HEK293 (cell line): ENCODE measurements at regions not wholly inside any gene's neighbourhood (a gene's known extent, or its start where the extent isn't known, plus 50 kb on each side); places are given as distances from the start of the nearest gene placed in this dataset.

Experiments
- CTCF ChIA-PET: fragments of 350-600 bp; formaldehyde crosslinking; extraction: SDS; loops from one replicate; lab custom pipeline; 2021; ENCODE audit warnings: antibody characterized with exemption; lab: Yijun Ruan, JAX
- POLR2A ChIA-PET: fragments of 300-600 bp; formaldehyde crosslinking; extraction: SDS; loops from one replicate; lab custom pipeline; 2020; ENCODE audit warnings: antibody characterized with exemption, inconsistent platforms; lab: Yijun Ruan, JAX
- H3K27ac ChIP-seq: fragments of 200-500 bp; sonication (Bioruptor generic); 2 replicates; pipeline ENCODE4 v1.5.1; 2014; ENCODE audit warnings: low read depth, low read length, control low read depth, inconsistent platforms; ENCODE audit errors: extremely low read depth
- H3K36me3 ChIP-seq, 2 experiments: fragments of 200-500 bp in 1 of 2; sonication (Bioruptor generic) in 1 of 2; 1 replicate in 1 of 2; 2 replicates in 1 of 2; pipeline ENCODE4 v1.5.1; 2014 to 2017; ENCODE audit warnings: inconsistent platforms in 2 of 2, low read length in 2 of 2; ENCODE audit not compliant: control insufficient read depth in 2 of 2, insufficient read depth in 1 of 2
- H3K4me1 ChIP-seq: fragments of 200-500 bp; sonication (Bioruptor generic); 2 replicates; pipeline ENCODE4 v1.5.1; 2014; ENCODE audit warnings: mild to moderate bottlenecking, low read length, inconsistent platforms; ENCODE audit not compliant: control insufficient read depth, insufficient read depth
- H3K4me3 ChIP-seq: 2 replicates; pipeline ENCODE4 v1.5.1; 2011; ENCODE audit warnings: low read depth, mild to moderate bottlenecking, control low read depth, low read length, moderate library complexity
- H3K9me3 ChIP-seq: fragments of 200-500 bp; sonication (Bioruptor generic); 2 replicates; pipeline ENCODE4 v1.5.1; 2014; ENCODE audit warnings: low read depth, low read length, inconsistent platforms; ENCODE audit not compliant: control insufficient read depth, insufficient read depth
- BCL11A ChIP-seq: fragments of 450-650 bp; formaldehyde crosslinking; IDR thresholded peaks from 2 replicates; pipeline ENCODE4 v1.5.1; 2016; ENCODE audit warnings: low read depth, missing biosample characterization, missing genetic modification characterization
- GLI4 ChIP-seq: fragments of 450-650 bp; formaldehyde crosslinking; IDR thresholded peaks from 2 replicates; pipeline ENCODE4 v1.5.1; 2016; ENCODE audit warnings: missing biosample characterization, missing genetic modification characterization
- KLF1 ChIP-seq: fragments of 450-650 bp; formaldehyde crosslinking; IDR thresholded peaks from 2 replicates; pipeline ENCODE4 v1.5.1; 2016; ENCODE audit warnings: missing biosample characterization, missing genetic modification characterization
- KLF9 ChIP-seq: fragments of 450-650 bp; formaldehyde crosslinking; IDR thresholded peaks from 2 replicates; pipeline ENCODE4 v1.5.1; 2016; ENCODE audit warnings: missing biosample characterization, missing genetic modification characterization, low read depth
- PRDM2 ChIP-seq: fragments of 450-650 bp; formaldehyde crosslinking; IDR thresholded peaks from 2 replicates; pipeline ENCODE4 v1.5.1; 2016; ENCODE audit warnings: missing biosample characterization, missing genetic modification characterization, borderline replicate concordance
- SCRT2 ChIP-seq: fragments of 450-650 bp; formaldehyde crosslinking; IDR thresholded peaks from 2 replicates; pipeline ENCODE4 v1.5.1; 2016; ENCODE audit warnings: missing biosample characterization, missing genetic modification characterization
- SP7 ChIP-seq: fragments of 450-650 bp; formaldehyde crosslinking; IDR thresholded peaks from 2 replicates; pipeline ENCODE4 v1.5.1; 2016; ENCODE audit warnings: missing biosample characterization, missing genetic modification characterization
- TSHZ1 ChIP-seq: fragments of 450-650 bp; formaldehyde crosslinking; IDR thresholded peaks from 2 replicates; pipeline ENCODE4 v1.5.1; 2016; ENCODE audit warnings: missing biosample characterization, missing genetic modification characterization, borderline replicate concordance
- ZBTB21 ChIP-seq: fragments of 450-650 bp; formaldehyde crosslinking; IDR thresholded peaks from 2 replicates; pipeline ENCODE4 v1.5.1; 2017; ENCODE audit warnings: missing biosample characterization, missing genetic modification characterization
- ZNF174 ChIP-seq: fragments of 450-650 bp; formaldehyde crosslinking; IDR thresholded peaks from 2 replicates; pipeline ENCODE4 v1.5.0; 2017; ENCODE audit warnings: missing biosample characterization, mild to moderate bottlenecking, missing genetic modification characterization
- ZNF202 ChIP-seq: fragments of 450-650 bp; formaldehyde crosslinking; IDR thresholded peaks from 2 replicates; pipeline ENCODE4 v1.5.1; 2016; ENCODE audit warnings: missing biosample characterization, missing genetic modification characterization, borderline replicate concordance
- ZNF221 ChIP-seq: fragments of 450-650 bp; formaldehyde crosslinking; IDR thresholded peaks from 2 replicates; pipeline ENCODE4 v1.5.1; 2017; ENCODE audit warnings: missing biosample characterization, missing genetic modification characterization, borderline replicate concordance
- ZNF335 ChIP-seq: fragments of 450-650 bp; formaldehyde crosslinking; conservative IDR thresholded peaks from 2 replicates; pipeline ENCODE4 v1.5.1; 2016; ENCODE audit warnings: missing biosample characterization, missing genetic modification characterization
- ZNF398 ChIP-seq: fragments of 450-650 bp; formaldehyde crosslinking; IDR thresholded peaks from 2 replicates; pipeline ENCODE4 v1.5.1; 2017; ENCODE audit warnings: missing biosample characterization, missing genetic modification characterization
- ZNF501 ChIP-seq: fragments of 450-650 bp; formaldehyde crosslinking; IDR thresholded peaks from 2 replicates; pipeline ENCODE4 v1.5.1; 2016; ENCODE audit warnings: missing biosample characterization, missing genetic modification characterization
- ZNF521 ChIP-seq: fragments of 450-650 bp; formaldehyde crosslinking; IDR thresholded peaks from 2 replicates; pipeline ENCODE4 v1.5.1; 2017; ENCODE audit warnings: missing biosample characterization, mild to moderate bottlenecking, missing genetic modification characterization
- ZNF549 ChIP-seq: fragments of 450-650 bp; IDR thresholded peaks from 2 replicates; pipeline ENCODE4 v1.5.1; 2018; ENCODE audit warnings: missing biosample characterization, missing genetic modification characterization, mild to moderate bottlenecking, inconsistent platforms, moderate library complexity
- ZNF645 ChIP-seq: fragments of 450-650 bp; formaldehyde crosslinking; IDR thresholded peaks from 2 replicates; pipeline ENCODE4; 2016; ENCODE audit warnings: missing biosample characterization, missing genetic modification characterization
- ZNF660 ChIP-seq: fragments of 450-650 bp; IDR thresholded peaks from 2 replicates; pipeline ENCODE4 v1.5.1; 2018; ENCODE audit warnings: missing biosample characterization, mild to moderate bottlenecking, missing genetic modification characterization
- ZNF704 ChIP-seq: fragments of 450-650 bp; formaldehyde crosslinking; IDR thresholded peaks from 2 replicates; pipeline ENCODE4 v1.5.1; 2016; ENCODE audit warnings: missing biosample characterization, missing genetic modification characterization

GRCh38 chr1:195866781-195867222 lies 741.4 kb downstream of the KCNT2 start:
- no peak overlapping the region for H3K4me3 ChIP-seq
- H3K4me1 ChIP-seq, result no peaks in the 10 kb centered on the region
- no peaks in the 10 kb centered on the region for H3K9me3 ChIP-seq
- no peak for TF ChIP-seq SCRT2 (tag by site-specific recombination)
- TF ChIP-seq KLF1, result no peak
- no peak for TF ChIP-seq ZNF645 (tag by site-specific recombination)
- TF ChIP-seq SP7 (tag by site-specific recombination), result no peak
- TF ChIP-seq ZNF398 (tag by site-specific recombination), result no peak
- no peak for TF ChIP-seq GLI4 (tag by site-specific recombination)
- no peak for TF ChIP-seq ZNF704 (tag by site-specific recombination)
- TF ChIP-seq ZNF202 (tag by site-specific recombination), result no peak
- no peak for TF ChIP-seq ZNF174
- TF ChIP-seq, all 188 proteins: peak for 0
- CTCF ChIA-PET, result no interaction called here
- POLR2A ChIA-PET, result no interaction called here
- Histone ChIP-seq H3K27ac (no peak overlapping the region), H3K36me3 (no peaks in the 10 kb centered on the region)

DNA sequence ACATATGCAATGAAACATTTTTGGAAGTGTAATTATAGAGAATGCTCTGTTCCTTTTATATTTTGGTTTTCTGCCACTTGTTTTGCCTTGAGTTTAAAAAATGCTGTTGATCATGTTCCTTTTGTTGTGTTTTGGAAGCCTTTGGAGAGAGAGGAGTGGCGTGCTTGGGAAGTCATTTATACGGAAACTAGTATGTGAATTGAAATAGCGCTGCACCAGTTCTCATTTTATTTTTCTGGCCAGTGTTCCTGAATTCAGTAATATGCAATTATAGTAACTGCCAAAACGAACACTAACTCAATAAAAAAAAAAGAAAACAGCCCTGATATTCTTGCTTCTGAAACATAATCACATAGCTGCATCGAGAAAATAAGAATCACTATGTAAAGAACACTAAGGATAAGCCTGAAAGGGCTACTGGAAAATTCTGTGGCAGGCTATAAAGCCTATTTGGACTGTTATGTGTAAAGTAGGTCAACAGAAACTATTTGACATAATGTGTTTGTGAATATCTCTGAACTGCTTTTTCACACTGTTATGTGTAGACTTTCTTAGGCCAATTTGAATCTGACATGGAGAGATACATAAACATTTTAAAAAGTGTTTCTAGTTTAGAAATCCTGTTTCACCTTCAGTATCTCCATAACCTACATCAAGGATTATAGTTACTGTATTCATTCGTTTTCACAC lies 742.0 kb downstream of the KCNT2 start:
- H3K9me3 ChIP-seq, result no peaks in the 10 kb centered on the region
- no peak overlapping the region for H3K4me3 ChIP-seq
- no peaks in the 10 kb centered on the region for H3K36me3 ChIP-seq
- POLR2A ChIA-PET, result no interaction called here
- H3K27ac ChIP-seq, result no peak overlapping the region
- CTCF ChIA-PET, result interaction anchor here (0.9 kb wide), 1 partner anchor 18 kb away, joined by 3 read pairs; no protein-coding TSS in a partner anchor
- no peaks in the 10 kb centered on the region for H3K4me1 ChIP-seq
- TF ChIP-seq PRDM2 (tag by site-specific recombination), result no peak
- no peak for TF ChIP-seq TSHZ1
- TF ChIP-seq KLF9 (tag by site-specific recombination), result no peak
- no peak for TF ChIP-seq ZNF501 (tag by site-specific recombination)
- no peak for TF ChIP-seq ZNF335 (tag by site-specific recombination)
- no peak for TF ChIP-seq ZNF660 (tag by site-specific recombination)
- no peak for TF ChIP-seq BCL11A (tag by site-specific recombination)
- TF ChIP-seq ZBTB21 (tag by site-specific recombination), result no peak
- TF ChIP-seq ZNF221, result no peak
- no peak for TF ChIP-seq ZNF521 (tag by site-specific recombination)
- no peak for TF ChIP-seq SCRT2 (tag by site-specific recombination)
- TF ChIP-seq ZNF549 (tag by site-specific recombination), result no peak
